GM19351 (cell line): ENCODE measurements at regions not wholly inside any gene's neighbourhood (a gene's known extent, or its start where the extent isn't known, plus 50 kb on each side); places are given as distances from the start of the nearest gene placed in this dataset.

Experiments
- ATAC-seq: cut with Tn5 transposase; IDR thresholded peaks from one replicate; pipeline ENCODE4 v1.9.1; 2021; ENCODE audit warnings: mild to moderate bottlenecking, moderate library complexity; ENCODE audit not compliant: unreplicated experiment

- no peak for ATAC-seq
These were observed 297.9 kb upstream of the ARGLU1 start for GRCh38 chr13:106865716-106866440.

- no peak for ATAC-seq
These were observed 291.6 kb upstream of the ARGLU1 start for GRCh38 chr13:106859533-106859904.

- ATAC-seq, result no peak
These were observed 291.1 kb upstream of the ARGLU1 start for GRCh38 chr13:106858903-106859532.

GRCh38 chr13:106852436-106852835 is 284.5 kb upstream of the ARGLU1 start:
- ATAC-seq, result no peak

GRCh38 chr13:106850973-106851650 is 283.2 kb upstream of the ARGLU1 start:
- ATAC-seq, result no peak

GRCh38 chr13:106846571-106847448 is 278.9 kb upstream of the ARGLU1 start:
- ATAC-seq, result no peak

- ATAC-seq, result no peak
These were observed 268.4 kb upstream of the ARGLU1 start for GRCh38 chr13:106836186-106836802.

- no peak for ATAC-seq
These were observed 267.5 kb upstream of the ARGLU1 start for GRCh38 chr13:106835477-106835876.

- no peak for ATAC-seq
These were observed 254.0 kb upstream of the ARGLU1 start for GRCh38 chr13:106821979-106822378.

- no peak for ATAC-seq
These were observed 251.7 kb upstream of the ARGLU1 start for GRCh38 chr13:106819413-106820180.

GRCh38 chr13:106818971-106819370 is 251.0 kb upstream of the ARGLU1 start:
- ATAC-seq, result no peak

GRCh38 chr13:106815545-106815944 is 247.6 kb upstream of the ARGLU1 start:
- ATAC-seq, result no peak

GRCh38 chr13:106814463-106814862 is 246.5 kb upstream of the ARGLU1 start:
- ATAC-seq, result no peak

GRCh38 chr13:106810069-106810468 is 242.1 kb upstream of the ARGLU1 start:
- no peak for ATAC-seq

GRCh38 chr13:106804991-106805390 is 237.1 kb upstream of the ARGLU1 start:
- no peak for ATAC-seq

- no peak for ATAC-seq
These were observed 235.0 kb upstream of the ARGLU1 start for GRCh38 chr13:106802917-106803316.

- no peak for ATAC-seq
These were observed 231.9 kb upstream of the ARGLU1 start for GRCh38 chr13:106799781-106800335.

GRCh38 chr13:106797081-106797640 is 229.2 kb upstream of the ARGLU1 start:
- no peak for ATAC-seq

GRCh38 chr13:106796280-106797047 is 228.5 kb upstream of the ARGLU1 start:
- peak; percentile 73 for ATAC-seq
